Muscle layer of colon (tissue), 2 donors: ENCODE measurements at regions not wholly inside any gene's neighbourhood (a gene's known extent, or its start where the extent isn't known, plus 50 kb on each side); places are given as distances from the start of the nearest gene placed in this dataset.
"Not testable (repeated sequence)": the region's sequence is repeated elsewhere in the genome, so short reads cannot be mapped to it uniquely, and the experiment has no call there.

Experiments used
- H3K27ac ChIP-seq: one replicate; pipeline ENCODE4 v1.7.0; 2013; ENCODE audit warnings: low read depth, mild to moderate bottlenecking, low read length, moderate library complexity
- H3K27me3 ChIP-seq, 2 donors: one replicate each; pipeline ENCODE4 v1.7.0; 2013; ENCODE audit warnings: low read length in 2 of 2, mild to moderate bottlenecking in 2 of 2; ENCODE audit not compliant: insufficient read depth in 2 of 2, control insufficient read depth in 1 of 2
- H3K36me3 ChIP-seq: one replicate; pipeline ENCODE4 v1.7.0; 2013; ENCODE audit warnings: mild to moderate bottlenecking, low read length; ENCODE audit not compliant: insufficient read depth
- H3K4me1 ChIP-seq: one replicate; pipeline ENCODE4 v1.7.0; 2013; ENCODE audit warnings: mild to moderate bottlenecking, low read length; ENCODE audit not compliant: insufficient read depth
- H3K4me3 ChIP-seq, 2 donors: one replicate each; pipeline ENCODE4 v1.7.0; 2013; ENCODE audit warnings: low read length in 2 of 2, low read depth in 1 of 2, mild to moderate bottlenecking in 1 of 2, moderate library complexity in 1 of 2
- H3K9ac ChIP-seq: one replicate; pipeline ENCODE4 v1.7.0; 2013; ENCODE audit warnings: low read length
- H3K9me3 ChIP-seq: one replicate; pipeline ENCODE4 v1.7.0; 2013; ENCODE audit warnings: mild to moderate bottlenecking, low read length
- donor health status: abdominal sarcoma.
- donor health status: Adenocarcinoma of cecum.

DNA sequence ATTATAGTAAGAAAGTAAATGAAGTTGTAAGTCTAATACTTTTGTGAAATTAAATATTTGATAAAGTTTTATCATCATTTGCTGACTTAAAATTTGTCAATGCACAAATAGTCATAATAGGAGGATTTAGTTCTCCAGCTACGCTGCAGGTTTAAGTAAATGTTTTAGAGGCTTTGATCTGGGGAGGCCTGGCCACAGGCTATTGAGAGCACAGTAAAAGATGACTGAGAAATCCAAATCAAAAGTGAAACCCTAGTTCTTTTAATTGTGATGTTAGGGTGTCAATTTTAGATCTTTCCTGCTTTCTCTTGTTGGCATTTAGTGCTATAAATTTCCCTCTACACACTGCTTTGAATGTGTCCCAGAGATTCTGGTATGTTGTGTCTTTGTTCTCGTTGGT, 694.3 kb upstream of the ZNF385D start:
- H3K4me1 ChIP-seq = not testable (repeated sequence)

GRCh38 chr3:22450786-22451400, 699.9 kb upstream of the ZNF385D start:
- Histone ChIP-seq H3K27ac (no peak overlapping the region), H3K27me3 (no peaks in the 10 kb centered on the region), H3K4me3 (no peak overlapping the region), H3K4me1 (no peaks in the 10 kb centered on the region), H3K9ac (no peak overlapping the region), H3K36me3 (no peaks in the 10 kb centered on the region), H3K9me3 (no peaks in the 10 kb centered on the region)

More for the DNA sequence above, 694.3 kb upstream of the ZNF385D start:
- not testable (repeated sequence) for H3K27me3 ChIP-seq, H3K27ac ChIP-seq, H3K9ac ChIP-seq, H3K4me3 ChIP-seq, H3K36me3 ChIP-seq, H3K9me3 ChIP-seq

DNA sequence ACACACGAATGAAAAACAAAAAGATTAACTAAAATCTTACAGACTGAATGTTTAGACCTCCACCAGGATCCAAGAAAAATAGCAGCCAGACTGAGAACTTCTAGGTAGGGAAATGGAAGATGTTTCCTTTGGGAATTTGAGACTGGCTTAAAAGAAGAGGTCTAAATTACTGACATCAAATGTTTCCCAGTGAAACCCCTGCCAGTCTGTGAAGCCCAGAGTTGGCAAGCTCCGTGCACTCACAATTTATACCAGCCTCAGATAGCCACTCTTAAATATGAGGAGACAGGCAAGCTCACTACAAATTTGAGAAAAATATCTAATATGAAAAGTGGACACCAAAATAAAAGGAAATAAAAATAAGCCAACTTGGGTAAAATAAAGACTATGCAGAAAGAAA, 700.5 kb upstream of the ZNF385D start:
- Histone ChIP-seq H3K27me3 (no peaks in the 10 kb centered on the region), H3K9ac (no peak overlapping the region), H3K4me1 (no peaks in the 10 kb centered on the region), H3K36me3 (no peaks in the 10 kb centered on the region), H3K27ac (no peak overlapping the region), H3K9me3 (no peaks in the 10 kb centered on the region), H3K4me3 (no peak overlapping the region)

DNA sequence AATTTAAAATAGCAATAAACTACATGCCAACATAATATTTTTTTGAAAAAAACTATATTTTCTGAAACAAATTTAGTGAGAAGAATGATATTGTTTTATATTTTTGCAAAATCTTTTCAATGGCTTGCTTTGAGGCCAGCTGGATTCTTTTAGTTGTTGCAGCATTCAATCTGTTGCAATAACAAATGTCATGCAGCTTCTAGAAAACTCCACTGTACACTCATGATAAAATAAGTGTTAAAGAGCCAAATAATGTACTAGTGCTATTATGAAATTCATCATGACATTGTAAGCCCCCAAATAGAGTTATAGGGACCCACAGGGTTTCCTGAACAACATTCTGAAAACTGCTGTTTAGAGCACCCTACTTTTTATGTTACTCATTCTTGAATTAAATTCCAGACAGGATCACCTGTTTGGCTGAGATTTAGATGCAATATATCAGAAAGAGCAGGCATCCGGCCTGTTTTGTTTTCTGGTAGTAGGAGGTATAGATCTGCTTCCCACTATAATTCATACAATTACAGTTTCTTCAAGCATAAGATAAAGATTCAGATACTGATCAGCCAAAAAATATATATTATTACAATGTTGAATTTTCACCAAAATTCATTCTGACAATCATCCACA, 703.0 kb upstream of the ZNF385D start:
- Histone ChIP-seq H3K9me3 (no peaks in the 10 kb centered on the region), H3K36me3 (no peaks in the 10 kb centered on the region), H3K4me3 (no peak overlapping the region), H3K27me3 (no peaks in the 10 kb centered on the region), H3K9ac (no peak overlapping the region), H3K4me1 (no peaks in the 10 kb centered on the region), H3K27ac (no peak overlapping the region)

DNA sequence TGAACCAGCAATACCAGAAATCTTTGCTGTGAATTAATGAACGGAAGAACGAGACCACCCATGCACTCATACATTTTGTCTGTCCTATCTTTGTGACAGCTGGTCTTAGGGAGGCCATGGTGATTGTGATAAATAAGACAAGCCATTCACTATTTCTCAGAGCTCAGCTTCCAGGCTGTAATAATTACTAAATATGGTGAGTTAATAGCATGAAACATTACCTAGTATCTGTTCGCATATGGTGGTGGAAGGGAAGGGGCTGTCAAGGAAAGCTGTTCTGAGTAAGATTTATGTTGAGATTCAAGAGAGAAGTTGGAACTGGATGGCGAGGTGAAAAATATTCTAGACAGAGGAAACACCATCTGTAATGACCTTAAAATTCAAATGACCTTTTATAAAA, 719.0 kb upstream of the ZNF385D start:
- Histone ChIP-seq H3K9ac (no peak overlapping the region), H3K27ac (no peak overlapping the region), H3K4me3 (no peak overlapping the region), H3K9me3 (no peaks in the 10 kb centered on the region), H3K36me3 (no peaks in the 10 kb centered on the region), H3K4me1 (no peaks in the 10 kb centered on the region), H3K27me3 (no peaks in the 10 kb centered on the region)

DNA sequence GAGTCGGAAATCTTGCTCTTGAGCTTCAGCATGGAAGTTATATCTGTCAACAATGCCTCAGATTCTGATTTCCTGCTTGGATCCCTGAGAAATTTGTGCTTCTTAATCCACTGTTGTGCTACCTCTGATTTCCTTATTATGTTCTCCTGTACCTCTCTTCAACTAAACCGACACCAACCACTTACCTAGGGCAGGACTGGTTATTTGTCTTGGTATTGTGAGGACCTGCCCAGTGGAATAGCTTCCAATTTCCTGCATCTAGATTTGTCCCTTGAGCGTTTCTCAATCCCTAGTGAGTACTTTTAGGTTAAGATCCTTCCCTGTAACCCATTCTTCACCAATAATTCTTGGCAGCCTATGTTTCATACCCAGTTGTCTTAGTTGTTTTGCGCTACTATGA, 720.5 kb upstream of the ZNF385D start:
- H3K4me3 ChIP-seq = no peak overlapping the region
- no peaks in the 10 kb centered on the region for H3K9me3 ChIP-seq
- no peaks in the 10 kb centered on the region for H3K36me3 ChIP-seq
- no peak overlapping the region for H3K9ac ChIP-seq
- no peaks in the 10 kb centered on the region for H3K4me1 ChIP-seq
- H3K27ac ChIP-seq = no peak overlapping the region
- no peaks in the 10 kb centered on the region for H3K27me3 ChIP-seq

DNA sequence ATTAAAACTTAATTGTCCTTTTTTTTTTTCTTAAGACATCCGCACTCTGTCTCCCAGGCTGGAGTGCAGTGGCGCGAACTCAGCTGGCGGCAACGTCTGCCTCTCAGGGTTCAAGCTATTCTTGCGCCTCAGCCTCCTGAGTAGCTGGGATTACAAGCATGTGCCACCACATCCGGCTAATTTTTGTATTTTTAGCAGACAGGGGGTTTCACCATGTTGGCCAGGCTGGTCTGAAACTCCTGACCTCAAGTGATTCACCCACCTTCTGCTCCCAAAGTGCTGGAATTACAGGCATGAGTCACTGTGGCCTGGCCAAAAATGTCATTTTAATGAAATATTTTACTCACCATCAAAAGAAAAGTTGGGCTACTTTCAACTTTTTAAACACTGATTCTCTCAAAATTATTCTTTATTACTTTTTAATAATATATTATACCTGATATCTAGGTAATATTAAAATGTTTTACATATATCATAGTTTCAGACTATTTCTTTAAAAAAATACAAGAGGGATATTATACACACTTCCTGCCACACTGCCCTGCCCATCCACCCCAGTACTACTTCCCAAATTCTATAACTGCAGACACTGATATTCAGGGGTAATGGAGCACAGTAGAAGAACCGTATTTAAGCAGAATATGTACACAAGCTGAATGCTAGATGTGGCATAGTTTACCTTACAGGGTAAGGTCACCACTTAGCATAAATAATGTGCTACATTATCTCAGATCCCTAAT, 723.9 kb upstream of the ZNF385D start:
- Histone ChIP-seq H3K4me3 (no peak overlapping the region), H3K27me3 (no peaks in the 10 kb centered on the region), H3K9me3 (no peaks in the 10 kb centered on the region), H3K36me3 (no peaks in the 10 kb centered on the region), H3K4me1 (no peaks in the 10 kb centered on the region), H3K9ac (no peak overlapping the region), H3K27ac (no peak overlapping the region)

DNA sequence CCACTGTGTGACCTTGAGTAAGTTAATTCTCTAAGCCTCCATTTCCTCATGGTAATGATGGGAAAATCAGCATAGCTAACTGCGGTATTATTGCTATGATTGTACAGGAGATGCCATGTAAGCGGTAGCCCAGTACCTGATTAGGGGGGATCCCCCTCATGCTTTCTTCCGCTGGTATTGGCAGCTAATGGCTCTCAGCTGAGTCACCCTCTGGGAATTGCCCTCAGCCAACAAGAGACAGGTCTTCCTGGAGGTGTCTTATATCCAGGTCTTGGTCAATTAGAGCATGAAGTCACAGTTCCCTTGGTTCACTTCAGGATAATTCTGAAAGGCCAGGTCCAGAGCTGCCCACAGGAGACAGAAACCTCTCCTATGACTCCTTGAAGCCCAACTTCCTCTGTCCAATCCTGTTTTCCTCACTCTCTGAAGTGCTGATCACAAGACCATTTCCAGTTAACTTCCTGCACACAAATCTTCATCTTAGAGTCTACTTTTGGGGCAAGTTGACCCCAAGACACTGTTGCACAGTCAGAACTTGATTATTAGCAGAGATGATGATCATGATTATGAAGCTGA, 724.7 kb upstream of the ZNF385D start:
- H3K9me3 ChIP-seq = no peaks in the 10 kb centered on the region
- H3K4me3 ChIP-seq = no peak overlapping the region
- no peaks in the 10 kb centered on the region for H3K27me3 ChIP-seq
- H3K4me1 ChIP-seq = no peaks in the 10 kb centered on the region
- H3K27ac ChIP-seq = no peak overlapping the region
- H3K9ac ChIP-seq = no peak overlapping the region
- H3K36me3 ChIP-seq = no peaks in the 10 kb centered on the region

DNA sequence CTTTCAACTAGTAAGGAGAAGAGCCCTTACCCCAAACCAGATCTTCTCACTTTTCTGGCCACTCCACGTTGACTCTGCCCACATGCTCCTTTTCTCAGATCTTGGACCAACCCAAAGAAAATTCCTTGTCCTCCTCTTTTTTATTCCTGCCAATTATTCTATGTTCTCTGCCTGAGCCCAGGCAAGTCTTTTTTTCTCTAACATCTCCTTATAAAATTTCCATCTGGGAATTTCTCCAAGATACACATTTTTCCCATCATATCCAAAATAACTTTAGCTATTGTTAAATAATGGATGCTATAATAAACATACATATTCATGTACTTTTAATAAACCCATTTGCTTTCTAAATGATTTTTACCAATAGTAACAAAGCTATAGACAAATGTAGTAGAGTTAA, 726.0 kb upstream of the ZNF385D start:
- Histone ChIP-seq H3K4me3 (no peak overlapping the region), H3K27ac (no peak overlapping the region), H3K27me3 (no peaks in the 10 kb centered on the region), H3K9me3 (no peaks in the 10 kb centered on the region), H3K4me1 (no peaks in the 10 kb centered on the region), H3K36me3 (no peaks in the 10 kb centered on the region), H3K9ac (no peak overlapping the region)

DNA sequence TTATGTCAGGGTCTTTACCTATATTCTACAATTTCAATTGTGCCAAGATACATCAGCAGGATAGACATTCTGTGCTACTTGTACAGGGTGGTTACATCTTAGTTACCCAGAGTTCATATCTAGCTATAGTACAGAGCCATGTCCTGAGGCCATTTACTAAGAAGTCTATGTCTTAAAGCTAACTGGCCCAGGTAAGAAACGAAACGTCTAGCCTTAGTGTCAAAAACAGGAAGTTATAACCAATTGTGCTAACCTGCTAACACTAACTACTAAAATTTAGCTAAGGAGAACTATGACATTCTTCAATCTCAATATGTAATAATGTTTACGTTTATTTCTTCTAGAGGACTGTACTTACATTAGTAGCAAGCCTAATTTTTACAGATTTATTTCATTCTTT, 717.2 kb upstream of the UBE2E2 start:
- no peaks in the 10 kb centered on the region for H3K27me3 ChIP-seq
- no peaks in the 10 kb centered on the region for H3K36me3 ChIP-seq
- H3K4me3 ChIP-seq = no peak overlapping the region
- H3K9me3 ChIP-seq = no peaks in the 10 kb centered on the region
- no peak overlapping the region for H3K27ac ChIP-seq
- H3K4me1 ChIP-seq = no peaks in the 10 kb centered on the region
- H3K9ac ChIP-seq = no peak overlapping the region

GRCh38 chr3:22490747-22491146, 712.4 kb upstream of the UBE2E2 start:
- Histone ChIP-seq H3K9me3 (no peaks in the 10 kb centered on the region), H3K27me3 (no peaks in the 10 kb centered on the region), H3K36me3 (no peaks in the 10 kb centered on the region), H3K4me1 (no peaks in the 10 kb centered on the region), H3K9ac (no peak overlapping the region), H3K27ac (no peak overlapping the region), H3K4me3 (no peak overlapping the region)
